CD14-positive monocyte (primary cell): ENCODE measurements at regions not wholly inside any gene's neighbourhood (a gene's known extent, or its start where the extent isn't known, plus 50 kb on each side); places are given as distances from the start of the nearest gene placed in this dataset.

Experiments
- DNase-seq, 3 donors: peaks; one replicate each; pipeline ENCODE4 v3.0.0-alpha.2; 2011 to 2022
- H2AFZ ChIP-seq: 2 replicates; pipeline ENCODE4 v1.6.0; 2012; ENCODE audit warnings: mild to moderate bottlenecking, low read depth, low read length, inconsistent platforms; ENCODE audit not compliant: insufficient read depth, poor library complexity, severe bottlenecking
- H3K27ac ChIP-seq, 2 donors: 1 replicate in 1 of 2; 2 replicates in 1 of 2; pipeline ENCODE4 v1.5.1; 2012 to 2013; ENCODE audit warnings: low read length in 2 of 2, control low read depth in 1 of 2, inconsistent platforms in 1 of 2, low read depth in 1 of 2, mild to moderate bottlenecking in 1 of 2
- H3K27me3 ChIP-seq, 2 donors: one replicate each; pipeline versions ENCODE4 v1.6.0 to v1.6.1; 2011 to 2013; ENCODE audit warnings: low read length in 2 of 2; ENCODE audit not compliant: control insufficient read depth in 2 of 2, insufficient read depth in 2 of 2
- H3K36me3 ChIP-seq, 2 donors: replicated peaks in 1 of 2; 1 replicate in 1 of 2; 2 replicates in 1 of 2; pipeline versions ENCODE4 v1.5.1 to v1.6.1; 2012 to 2013; ENCODE audit warnings: low read length in 2 of 2, control low read depth in 1 of 2, inconsistent platforms in 1 of 2, mild to moderate bottlenecking in 1 of 2; ENCODE audit not compliant: insufficient read depth in 2 of 2, control insufficient read depth in 1 of 2
- H3K4me1 ChIP-seq, 2 donors: 1 replicate in 1 of 2; 2 replicates in 1 of 2; pipeline versions ENCODE4 v1.5.1 to v1.6.1; 2012 to 2013; ENCODE audit warnings: low read length in 2 of 2, control low read depth in 1 of 2, inconsistent platforms in 1 of 2, mild to moderate bottlenecking in 1 of 2, moderate library complexity in 1 of 2; ENCODE audit not compliant: insufficient read depth in 2 of 2, control insufficient read depth in 1 of 2
- H3K4me2 ChIP-seq: replicated peaks from 2 replicates; pipeline ENCODE3; 2012; ENCODE audit warnings: low read length, moderate library complexity, mild to moderate bottlenecking; ENCODE audit not compliant: poor library complexity, severe bottlenecking; ENCODE audit errors: extremely low read depth
- H3K4me3 ChIP-seq, 3 experiments: fragments of 200-600 bp in 1 of 3; sonication (generic) in 1 of 3; replicated peaks in 1 of 3; 1 replicate in 2 of 3; 2 replicates in 1 of 3; pipeline ENCODE4 v1.5.1; 2011 to 2013; ENCODE audit warnings: low read length in 3 of 3, mild to moderate bottlenecking in 3 of 3, control low read depth in 2 of 3, low read depth in 2 of 3, inconsistent platforms in 1 of 3, moderate library complexity in 1 of 3
- H3K79me2 ChIP-seq: 2 replicates; pipeline ENCODE4 v1.6.0; 2012; ENCODE audit warnings: mild to moderate bottlenecking, control low read depth, inconsistent platforms, low read length, moderate library complexity; ENCODE audit not compliant: insufficient read depth
- H3K9ac ChIP-seq: 2 replicates; pipeline ENCODE4 v1.6.0; 2017; ENCODE audit warnings: low read length, mild to moderate bottlenecking; ENCODE audit not compliant: insufficient read depth, poor library complexity, severe bottlenecking
- H3K9me3 ChIP-seq, 2 donors: replicated peaks in 1 of 2; 1 replicate in 1 of 2; 2 replicates in 1 of 2; pipeline versions ENCODE4 v1.5.1 to v1.6.1; 2012 to 2013; ENCODE audit warnings: low read length in 2 of 2, control low read depth in 1 of 2; ENCODE audit not compliant: control insufficient read depth in 1 of 2, insufficient read depth in 1 of 2
- H4K20me1 ChIP-seq: 2 replicates; pipeline ENCODE4 v1.6.0; 2012; ENCODE audit warnings: mild to moderate bottlenecking, low read length, control low read depth, moderate library complexity; ENCODE audit not compliant: insufficient read depth
- H3K27ac Mint-ChIP-seq, 7 donors: one replicate each; pipeline ENCODE4 v1.8.0; 2020; ENCODE audit warnings: mild to moderate bottlenecking in 7 of 7, mixed read lengths in 7 of 7, moderate library complexity in 6 of 7, inconsistent platforms in 2 of 7
- H3K27me3 Mint-ChIP-seq, 3 donors: one replicate each; pipeline ENCODE4 v1.8.0; 2021 to 2022; ENCODE audit warnings: low read depth in 3 of 3, mild to moderate bottlenecking in 3 of 3, mixed read lengths in 3 of 3, moderate library complexity in 3 of 3, inconsistent platforms in 1 of 3
- H3K36me3 Mint-ChIP-seq, 2 donors: one replicate each; pipeline ENCODE4 v1.8.0; 2020; ENCODE audit warnings: mixed read lengths in 2 of 2, inconsistent platforms in 1 of 2, mild to moderate bottlenecking in 1 of 2
- H3K4me1 Mint-ChIP-seq: one replicate; pipeline ENCODE4 v1.8.0; 2020; ENCODE audit warnings: mild to moderate bottlenecking, mixed read lengths
- H3K4me3 Mint-ChIP-seq, 2 donors: one replicate each; pipeline ENCODE4 v1.8.0; 2020; ENCODE audit warnings: mild to moderate bottlenecking in 2 of 2, mixed read lengths in 2 of 2, moderate library complexity in 1 of 2
- H3K9me3 Mint-ChIP-seq, 7 donors: one replicate each; pipeline ENCODE4 v1.8.0; 2020 to 2022; ENCODE audit warnings: mixed read lengths in 7 of 7, mild to moderate bottlenecking in 6 of 7, moderate library complexity in 6 of 7, inconsistent platforms in 2 of 7
- WGBS: methylation state at CpG from one replicate; pipeline ENCODE4 v1.1.5; 2013; ENCODE audit warnings: missing lambda C conversion rate; ENCODE audit not compliant: insufficient coverage; 5-methylcytosine and 5-hydroxymethylcytosine counted together
- intact Hi-C, 2 donors: fragments of 100-400 bp; cut with micrococcal nuclease; formaldehyde crosslinking; loops; one replicate each; pipeline versions ENCODE4 v1.15.0 to v1.15.1; 2023
- TF ChIP-seq, protein P1 (sequence below): fragments of 200-600 bp; IDR thresholded peaks from one replicate; pipeline ENCODE4 v1.8.0; 2022; ENCODE audit warnings: antibody characterized with exemption, mild to moderate bottlenecking

DNA sequence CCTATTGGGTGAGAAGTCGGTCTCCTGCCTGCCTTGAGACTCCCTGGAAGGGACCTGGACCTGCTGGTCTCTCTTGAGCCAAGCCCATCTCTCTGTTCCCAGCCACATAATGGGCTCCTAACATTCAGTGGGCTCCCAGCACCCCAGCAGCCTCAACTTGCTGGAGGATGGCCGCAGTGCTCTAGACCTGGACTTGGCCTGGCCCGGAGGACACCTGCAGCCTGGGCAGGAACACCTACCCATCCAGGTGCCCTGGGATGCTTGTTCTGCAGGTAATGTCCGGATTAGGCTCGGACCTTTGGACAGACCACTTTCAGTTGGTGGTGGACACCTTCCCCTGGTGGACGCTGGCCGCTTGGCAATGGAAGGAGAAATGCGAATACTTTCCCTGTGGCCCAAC is 214.6 kb downstream of the URI1 start:
- no peaks in the 10 kb centered on the region for H3K27me3 ChIP-seq
- H3K9me3 ChIP-seq: no peaks in the 10 kb centered on the region
- no peaks in the 10 kb centered on the region for H3K4me1 ChIP-seq
- intact Hi-C loops: no loop called here
- no peaks in the 10 kb centered on the region for H3K79me2 ChIP-seq
- peaks cover 0 to 6% (median 0%) of the 10 kb centered on the region in 7 donors for H3K9me3 Mint-ChIP-seq
- H3K9ac ChIP-seq: no peak overlapping the region
- no peaks in the 10 kb centered on the region for H3K36me3 Mint-ChIP-seq
- no peak overlapping the region for H2AFZ ChIP-seq
- H3K4me1 Mint-ChIP-seq: no peaks in the 10 kb centered on the region
- no peak for DNase-seq
- H3K4me3 ChIP-seq: no peak overlapping the region
- no peak overlapping the region for H3K27ac ChIP-seq
- H3K4me2 ChIP-seq: no peak overlapping the region
- TF ChIP-seq, protein P1, sequence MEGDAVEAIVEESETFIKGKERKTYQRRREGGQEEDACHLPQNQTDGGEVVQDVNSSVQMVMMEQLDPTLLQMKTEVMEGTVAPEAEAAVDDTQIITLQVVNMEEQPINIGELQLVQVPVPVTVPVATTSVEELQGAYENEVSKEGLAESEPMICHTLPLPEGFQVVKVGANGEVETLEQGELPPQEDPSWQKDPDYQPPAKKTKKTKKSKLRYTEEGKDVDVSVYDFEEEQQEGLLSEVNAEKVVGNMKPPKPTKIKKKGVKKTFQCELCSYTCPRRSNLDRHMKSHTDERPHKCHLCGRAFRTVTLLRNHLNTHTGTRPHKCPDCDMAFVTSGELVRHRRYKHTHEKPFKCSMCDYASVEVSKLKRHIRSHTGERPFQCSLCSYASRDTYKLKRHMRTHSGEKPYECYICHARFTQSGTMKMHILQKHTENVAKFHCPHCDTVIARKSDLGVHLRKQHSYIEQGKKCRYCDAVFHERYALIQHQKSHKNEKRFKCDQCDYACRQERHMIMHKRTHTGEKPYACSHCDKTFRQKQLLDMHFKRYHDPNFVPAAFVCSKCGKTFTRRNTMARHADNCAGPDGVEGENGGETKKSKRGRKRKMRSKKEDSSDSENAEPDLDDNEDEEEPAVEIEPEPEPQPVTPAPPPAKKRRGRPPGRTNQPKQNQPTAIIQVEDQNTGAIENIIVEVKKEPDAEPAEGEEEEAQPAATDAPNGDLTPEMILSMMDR: no peak
- 93% methylated on average over 3 of the region's 8 CpGs for WGBS
- H3K36me3 ChIP-seq: no peaks in the 10 kb centered on the region
- H3K4me3 Mint-ChIP-seq: no peak overlapping the region
- no peaks in the 10 kb centered on the region for H4K20me1 ChIP-seq
- no peak overlapping the region for H3K27ac Mint-ChIP-seq
- H3K27me3 Mint-ChIP-seq: peaks cover 3 to 4% (median 4%) of the 10 kb centered on the region in 3 donors

GRCh38 chr19:30158067-30158892 is 213.9 kb upstream of the ZNF536 start:
- no peak for DNase-seq
- Mint-ChIP-seq H3K4me1 (no peaks in the 10 kb centered on the region), H3K36me3 (no peaks in the 10 kb centered on the region), H3K9me3 (peaks cover 0 to 6% (median 3%) of the 10 kb centered on the region in 7 donors), H3K27ac (no peak overlapping the region), H3K4me3 (no peak overlapping the region), H3K27me3 (peaks cover 2 to 3% (median 2%) of the 10 kb centered on the region in 3 donors)
- H3K27ac ChIP-seq: no peak overlapping the region
- no peaks in the 10 kb centered on the region for H3K36me3 ChIP-seq
- no peak overlapping the region for H3K9ac ChIP-seq
- no peaks in the 10 kb centered on the region for H4K20me1 ChIP-seq
- 95% methylated on average over 7 of the region's 11 CpGs for WGBS
- intact Hi-C loops: no loop called here
- H3K4me2 ChIP-seq: no peak overlapping the region
- no peak overlapping the region for H2AFZ ChIP-seq
- H3K9me3 ChIP-seq: no peaks in the 10 kb centered on the region
- H3K27me3 ChIP-seq: no peaks in the 10 kb centered on the region
- H3K79me2 ChIP-seq: no peaks in the 10 kb centered on the region
- no peak overlapping the region for H3K4me3 ChIP-seq
- no peaks in the 10 kb centered on the region for H3K4me1 ChIP-seq
- TF ChIP-seq, protein P1: no peak
